ENCODE measurements at regions not wholly inside any gene's neighbourhood (a gene's known extent, or its start where the extent isn't known, plus 50 kb on each side); places are given as distances from the start of the nearest gene placed in this dataset.
"Not testable (repeated sequence)": the region's sequence is repeated elsewhere in the genome, so short reads cannot be mapped to it uniquely, and the experiment has no call there.

- Histone ChIP-seq H3K4me1 (ENCODE audit: insufficient read depth, insufficient read length) (no peaks in the 10 kb centered on the region), H3K4me3 (ENCODE audit: insufficient read length, low read depth) (no peak overlapping the region), H3K36me3 (ENCODE audit: insufficient read depth, insufficient read length, low read length) (no peaks in the 10 kb centered on the region), H3K9ac (ENCODE audit: insufficient read length, low read depth) (no peak overlapping the region), H3K9me3 (ENCODE audit: insufficient read depth, low read length) (no peaks in the 10 kb centered on the region), H3K27me3 (ENCODE audit: insufficient read depth, insufficient read length) (no peaks in the 10 kb centered on the region)
- no peak for TF ChIP-seq SUZ12 (IDR thresholded peaks at IDR 0.05; ENCODE audit: extremely low read depth, insufficient read depth, insufficient read length)
- TF ChIP-seq YY1 (IDR thresholded peaks at IDR 0.05; ENCODE audit: insufficient read depth, insufficient read length): no peak
- TF ChIP-seq ZNF274 (IDR thresholded peaks at IDR 0.05; ENCODE audit: low read depth, low read length): no peak
- no peak for DNase-seq (ENCODE audit: low read depth, low spot score)
These were observed 550.5 kb downstream of the PDHA2 start for GRCh38 chr4:96390404-96390803.

DNA sequence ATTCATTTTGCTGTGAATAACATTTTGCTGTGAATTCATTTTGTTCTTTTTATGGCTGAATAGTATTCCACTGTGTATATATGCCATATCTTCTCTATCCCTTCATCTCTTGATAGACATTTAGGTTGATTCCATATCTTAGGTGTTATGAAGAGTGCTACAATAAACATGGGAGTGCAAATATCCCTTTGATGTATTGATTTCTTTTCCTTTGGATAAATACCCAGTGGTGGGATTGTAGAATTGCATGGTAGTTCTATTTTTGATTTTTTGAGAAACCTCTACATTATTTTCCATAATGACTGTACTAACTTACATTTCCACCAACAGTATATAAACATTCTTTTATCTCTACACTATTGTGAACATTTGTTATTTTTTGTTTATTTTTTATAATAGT, 555.9 kb downstream of the PDHA2 start:
- no peaks in the 10 kb centered on the region for H3K27me3 ChIP-seq (ENCODE audit: insufficient read depth, insufficient read length)
- DNase-seq (ENCODE audit: low read depth, low spot score): no peak
- H3K36me3 ChIP-seq (ENCODE audit: insufficient read depth, insufficient read length, low read length): no peaks in the 10 kb centered on the region
- H3K4me3 ChIP-seq (ENCODE audit: insufficient read length, low read depth): no peak overlapping the region
- no peaks in the 10 kb centered on the region for H3K4me1 ChIP-seq (ENCODE audit: insufficient read depth, insufficient read length)
- H3K9me3 ChIP-seq (ENCODE audit: insufficient read depth, low read length): no peaks in the 10 kb centered on the region
- TF ChIP-seq SUZ12 (IDR thresholded peaks at IDR 0.05; ENCODE audit: extremely low read depth, insufficient read depth, insufficient read length): no peak
- TF ChIP-seq ZNF274 (IDR thresholded peaks at IDR 0.05; ENCODE audit: low read depth, low read length): no peak
- no peak for TF ChIP-seq YY1 (IDR thresholded peaks at IDR 0.05; ENCODE audit: insufficient read depth, insufficient read length)
- H3K9ac ChIP-seq (ENCODE audit: insufficient read length, low read depth): no peak overlapping the region

DNA sequence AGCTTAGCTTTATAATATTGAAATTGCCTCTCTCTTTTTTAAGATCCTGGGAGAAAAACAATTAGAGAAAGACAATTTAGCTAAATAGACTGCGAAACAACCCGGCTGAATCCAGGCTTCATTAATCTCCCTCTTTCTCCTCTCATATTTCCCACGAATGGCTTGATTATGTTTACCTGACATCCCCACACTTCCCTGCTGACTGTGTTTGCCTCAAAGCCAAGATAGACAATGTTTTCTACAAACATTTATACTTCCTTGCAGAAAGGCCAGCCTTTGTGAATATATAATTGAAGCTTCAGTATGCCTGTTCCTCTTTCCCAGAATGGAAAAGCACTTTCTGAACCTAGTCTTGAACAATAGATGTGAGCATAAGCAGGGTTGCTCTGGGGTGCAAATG, 566.8 kb downstream of the PDHA2 start:
- no peak for DNase-seq (ENCODE audit: low read depth, low spot score)
- no peak overlapping the region for H3K4me3 ChIP-seq (ENCODE audit: insufficient read length, low read depth)
- H3K4me1 ChIP-seq (ENCODE audit: insufficient read depth, insufficient read length): no peaks in the 10 kb centered on the region
- H3K27me3 ChIP-seq (ENCODE audit: insufficient read depth, insufficient read length): no peaks in the 10 kb centered on the region
- no peaks in the 10 kb centered on the region for H3K9me3 ChIP-seq (ENCODE audit: insufficient read depth, low read length)
- no peak for TF ChIP-seq SUZ12 (IDR thresholded peaks at IDR 0.05; ENCODE audit: extremely low read depth, insufficient read depth, insufficient read length)
- TF ChIP-seq ZNF274 (IDR thresholded peaks at IDR 0.05; ENCODE audit: low read depth, low read length): no peak
- TF ChIP-seq YY1 (IDR thresholded peaks at IDR 0.05; ENCODE audit: insufficient read depth, insufficient read length): no peak
- H3K36me3 ChIP-seq (ENCODE audit: insufficient read depth, insufficient read length, low read length): no peaks in the 10 kb centered on the region
- no peak overlapping the region for H3K9ac ChIP-seq (ENCODE audit: insufficient read length, low read depth)

- TF ChIP-seq SUZ12 (IDR thresholded peaks at IDR 0.05; ENCODE audit: extremely low read depth, insufficient read depth, insufficient read length) (no peak), YY1 (IDR thresholded peaks at IDR 0.05; ENCODE audit: insufficient read depth, insufficient read length) (no peak), ZNF274 (IDR thresholded peaks at IDR 0.05; ENCODE audit: low read depth, low read length) (no peak)
- no peak overlapping the region for H3K9ac ChIP-seq (ENCODE audit: insufficient read length, low read depth)
- H3K36me3 ChIP-seq (ENCODE audit: insufficient read depth, insufficient read length, low read length): no peaks in the 10 kb centered on the region
- H3K27me3 ChIP-seq (ENCODE audit: insufficient read depth, insufficient read length): no peaks in the 10 kb centered on the region
- no peak overlapping the region for H3K4me3 ChIP-seq (ENCODE audit: insufficient read length, low read depth)
- H3K9me3 ChIP-seq (ENCODE audit: insufficient read depth, low read length): no peaks in the 10 kb centered on the region
- H3K4me1 ChIP-seq (ENCODE audit: insufficient read depth, insufficient read length): no peaks in the 10 kb centered on the region
- no peak for DNase-seq (ENCODE audit: low read depth, low spot score)
These were observed 567.3 kb downstream of the PDHA2 start for GRCh38 chr4:96407225-96407624.

DNA sequence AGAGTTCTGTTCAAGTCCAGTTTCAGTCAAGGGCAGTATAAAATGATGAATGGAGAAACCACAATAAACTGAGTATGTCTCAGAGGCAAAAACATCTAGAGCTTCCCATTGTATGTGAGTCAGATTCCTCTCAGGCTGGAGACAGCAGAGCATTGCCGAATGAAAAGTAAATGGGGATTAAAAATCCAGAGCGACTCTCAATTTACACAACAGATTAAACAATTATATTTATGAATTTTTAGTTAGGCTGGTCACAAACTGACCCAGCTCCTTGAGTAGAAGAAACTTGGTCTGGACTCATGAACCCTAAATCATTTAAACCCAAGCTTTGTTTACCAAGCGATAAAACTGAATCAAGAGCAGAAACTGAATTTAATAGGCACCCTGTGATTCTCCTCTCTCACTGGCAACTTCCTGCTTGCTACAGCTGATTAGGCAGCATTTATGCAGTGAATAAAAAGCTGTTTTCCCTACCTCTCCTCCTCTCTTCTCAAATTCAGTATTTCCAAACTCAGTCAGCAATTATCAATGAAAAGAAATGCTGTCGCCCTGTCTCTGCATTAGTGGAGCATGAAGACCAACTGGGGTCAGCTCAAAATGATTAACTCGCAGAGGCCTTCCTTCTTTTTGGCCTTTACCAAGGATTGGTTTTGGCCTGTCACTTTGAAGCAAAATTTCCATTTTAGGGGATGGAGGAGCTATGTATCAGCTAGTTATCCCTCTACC, 568.0 kb downstream of the PDHA2 start:
- no peak overlapping the region for H3K4me3 ChIP-seq (ENCODE audit: insufficient read length, low read depth)
- H3K4me1 ChIP-seq (ENCODE audit: insufficient read depth, insufficient read length): no peaks in the 10 kb centered on the region
- H3K36me3 ChIP-seq (ENCODE audit: insufficient read depth, insufficient read length, low read length): no peaks in the 10 kb centered on the region
- H3K27me3 ChIP-seq (ENCODE audit: insufficient read depth, insufficient read length): no peaks in the 10 kb centered on the region
- H3K9me3 ChIP-seq (ENCODE audit: insufficient read depth, low read length): no peaks in the 10 kb centered on the region
- DNase-seq (ENCODE audit: low read depth, low spot score): no peak
- H3K9ac ChIP-seq (ENCODE audit: insufficient read length, low read depth): no peak overlapping the region
- TF ChIP-seq ZNF274 (IDR thresholded peaks at IDR 0.05; ENCODE audit: low read depth, low read length): no peak
- no peak for TF ChIP-seq SUZ12 (IDR thresholded peaks at IDR 0.05; ENCODE audit: extremely low read depth, insufficient read depth, insufficient read length)
- no peak for TF ChIP-seq YY1 (IDR thresholded peaks at IDR 0.05; ENCODE audit: insufficient read depth, insufficient read length)

DNA sequence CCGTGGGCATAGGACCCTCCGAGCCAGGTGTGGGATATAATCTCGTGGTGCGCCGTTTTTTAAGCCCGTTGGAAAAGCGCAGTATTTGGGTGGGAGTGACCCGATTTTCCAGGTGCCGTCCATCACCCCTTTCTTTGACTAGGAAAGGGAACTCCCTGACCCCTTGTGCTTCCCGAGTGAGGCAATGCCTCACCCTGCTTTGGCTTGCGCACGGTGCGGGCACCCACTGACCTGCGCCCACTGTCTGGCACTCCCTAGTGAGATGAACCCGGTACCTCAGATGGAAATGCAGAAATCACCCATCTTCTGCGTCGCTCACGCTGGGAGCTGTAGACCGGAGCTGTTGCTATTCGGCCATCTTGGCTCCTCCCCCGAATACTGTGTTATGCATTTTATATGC, 575.0 kb downstream of the PDHA2 start:
- not testable (repeated sequence) for H3K27me3 ChIP-seq (ENCODE audit: insufficient read depth, insufficient read length); H3K9me3 ChIP-seq (ENCODE audit: insufficient read depth, low read length); H3K4me3 ChIP-seq (ENCODE audit: insufficient read length, low read depth); DNase-seq (ENCODE audit: low read depth, low spot score); H3K36me3 ChIP-seq (ENCODE audit: insufficient read depth, insufficient read length, low read length); H3K9ac ChIP-seq (ENCODE audit: insufficient read length, low read depth); H3K4me1 ChIP-seq (ENCODE audit: insufficient read depth, insufficient read length)

DNA sequence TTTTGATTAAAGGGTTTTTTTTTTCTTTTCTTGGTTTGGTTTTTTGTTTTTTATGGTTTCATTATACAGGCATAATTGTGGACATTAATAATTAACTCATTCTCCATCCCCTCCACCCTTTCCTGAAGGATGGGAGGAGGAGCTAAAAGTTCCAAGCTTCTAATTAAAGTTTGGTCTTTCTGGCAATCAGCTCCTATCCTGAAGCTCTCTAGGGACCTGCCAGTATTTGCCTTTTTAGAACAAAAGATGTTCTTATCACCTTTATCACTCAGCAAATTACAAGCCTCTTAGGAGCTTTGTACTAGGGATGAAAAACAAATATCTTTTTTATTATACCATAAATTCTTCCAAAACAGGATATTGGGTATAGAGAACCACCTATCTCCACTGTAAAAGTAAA, 589.8 kb downstream of the PDHA2 start:
- Histone ChIP-seq H3K36me3 (ENCODE audit: insufficient read depth, insufficient read length, low read length) (no peaks in the 10 kb centered on the region), H3K4me3 (ENCODE audit: insufficient read length, low read depth) (no peak overlapping the region), H3K9ac (ENCODE audit: insufficient read length, low read depth) (no peak overlapping the region), H3K9me3 (ENCODE audit: insufficient read depth, low read length) (no peaks in the 10 kb centered on the region), H3K4me1 (ENCODE audit: insufficient read depth, insufficient read length) (no peaks in the 10 kb centered on the region), H3K27me3 (ENCODE audit: insufficient read depth, insufficient read length) (no peaks in the 10 kb centered on the region)
- no peak for DNase-seq (ENCODE audit: low read depth, low spot score)
- no peak for TF ChIP-seq YY1 (IDR thresholded peaks at IDR 0.05; ENCODE audit: insufficient read depth, insufficient read length)
- no peak for TF ChIP-seq ZNF274 (IDR thresholded peaks at IDR 0.05; ENCODE audit: low read depth, low read length)
- no peak for TF ChIP-seq SUZ12 (IDR thresholded peaks at IDR 0.05; ENCODE audit: extremely low read depth, insufficient read depth, insufficient read length)
